Body of pancreas (tissue), 4 donors: ENCODE measurements at regions not wholly inside any gene's neighbourhood (a gene's known extent, or its start where the extent isn't known, plus 50 kb on each side); places are given as distances from the start of the nearest gene placed in this dataset.

ENCODE experiments used
- CTCF ChIP-seq, 7 experiments: fragments of 450-650 bp in 4 of 7; fragments of 200-600 bp in 3 of 7; sonication (generic) in 3 of 7; IDR thresholded peaks; one replicate each; pipeline ENCODE4 v1.5.1; 2016 to 2019; ENCODE audit warnings: antibody characterized with exemption in 7 of 7
- POLR2A ChIP-seq, 3 donors: fragments of 450-650 bp; IDR thresholded peaks; one replicate each; pipeline ENCODE4 v1.6.1; 2016; ENCODE audit warnings: antibody characterized with exemption in 3 of 3, mild to moderate bottlenecking in 2 of 3

GRCh38 chr5:4698596-4698995 lies 441.5 kb upstream of the ADAMTS16 start:
- TF ChIP-seq CTCF (IDR thresholded peaks at IDR 0.05) (no peak), POLR2A (IDR thresholded peaks at IDR 0.05) (no peak)
